GM12878 (cell line): ENCODE measurements at regions not wholly inside any gene's neighbourhood (a gene's known extent, or its start where the extent isn't known, plus 50 kb on each side); places are given as distances from the start of the nearest gene placed in this dataset.

Experiments used
- ATAC-seq: fragments of 200-7000 bp; cut with Tn5 transposase; 3 replicates; pipeline ENCODE4 v1.9.1; 2020; ENCODE audit warnings: mild to moderate bottlenecking, moderate library complexity
- BruUV-seq: library from RNA; stranded (reverse); fragments of 400-500 nt; replicated peaks from 2 replicates; lab custom pipeline; 2021; lab: Mats Ljungman, UMichigan
- CTCF ChIA-PET: fragments of 300-600 bp; sonication (Branson Sonifier 250); formaldehyde crosslinking; extraction: SDS; loops from one replicate; lab custom pipeline; 2021; ENCODE audit warnings: inconsistent platforms; lab: Yijun Ruan, JAX
- POLR2A ChIA-PET: fragments of 350-600 bp; formaldehyde crosslinking; extraction: SDS; loops from one replicate; lab custom pipeline; 2021; ENCODE audit warnings: inconsistent platforms; lab: Charles Lee
- RAD21 ChIA-PET: fragments of 300-600 bp; sonication (Branson Sonifier 250); formaldehyde crosslinking; loops from one replicate; lab custom pipeline; 2023; ENCODE audit warnings: antibody characterized with exemption; ENCODE audit not compliant: unreplicated experiment; lab: Charles Lee
- SMC1A ChIA-PET: fragments of 300-600 bp; sonication (Branson Sonifier 250); formaldehyde crosslinking; loops from one replicate; lab custom pipeline; 2023; ENCODE audit not compliant: unreplicated experiment, uncharacterized antibody; lab: Charles Lee
- DNase-seq: peaks from one replicate; pipeline ENCODE4 v3.0.0-alpha.2; 2011; ENCODE audit warnings: low read depth, low spot score
- FAIRE-seq: peaks from 3 replicates; lab custom pipeline; 2011; peaks lifted over from hg19 to GRCh38; lab: Jason Lieb, UNC
- H2AFZ ChIP-seq: 2 replicates; pipeline ENCODE4 v1.6.0; 2011; ENCODE audit warnings: low read depth, low read length, control low read depth; ENCODE audit not compliant: control insufficient read depth
- H3K27ac ChIP-seq: 2 replicates; pipeline ENCODE4 v1.5.1; 2011; ENCODE audit warnings: control low read depth; ENCODE audit not compliant: control insufficient read depth, insufficient read depth
- H3K27me3 ChIP-seq, 2 experiments: replicated peaks in 1 of 2; 2 replicates each; pipeline versions ENCODE4 v1.6.0 to v1.6.1; 2011; ENCODE audit warnings: low read length in 1 of 2; ENCODE audit not compliant: control insufficient read depth in 2 of 2, insufficient read depth in 2 of 2
- H3K36me3 ChIP-seq, 2 experiments: 2 replicates each; pipeline ENCODE4 v1.5.1; 2011; ENCODE audit warnings: low read length in 1 of 2; ENCODE audit not compliant: control insufficient read depth in 2 of 2, insufficient read depth in 2 of 2
- H3K4me1 ChIP-seq: 2 replicates; pipeline ENCODE4 v1.6.1; 2011; ENCODE audit warnings: mild to moderate bottlenecking, low read length, moderate library complexity, mixed read lengths; ENCODE audit not compliant: control insufficient read depth, insufficient read depth
- H3K4me2 ChIP-seq: 2 replicates; pipeline ENCODE4 v1.6.0; 2011; ENCODE audit warnings: control low read depth; ENCODE audit not compliant: control insufficient read depth, insufficient read depth
- H3K4me3 ChIP-seq: fragments of 200-600 bp; sonication (generic); 2 replicates; pipeline ENCODE4 v1.5.1; 2016
- H3K79me2 ChIP-seq: 2 replicates; pipeline ENCODE4 v1.6.0; 2011; ENCODE audit warnings: low read length; ENCODE audit not compliant: control insufficient read depth, insufficient read depth
- H3K9ac ChIP-seq: 2 replicates; pipeline ENCODE4 v1.8.0; 2011; ENCODE audit warnings: low read length, control low read depth, mixed read lengths; ENCODE audit not compliant: control insufficient read depth, insufficient read depth
- H3K9me3 ChIP-seq: replicated peaks from 3 replicates; pipeline ENCODE4 v1.5.1; 2011; ENCODE audit warnings: mild to moderate bottlenecking, low read length; ENCODE audit not compliant: control insufficient read depth, insufficient read depth
- H4K20me1 ChIP-seq: 2 replicates; pipeline ENCODE4 v1.6.0; 2011; ENCODE audit not compliant: control insufficient read depth, insufficient read depth
- ASH2L ChIP-seq: fragments of 300-600, 200-600 bp; sonication (generic); IDR thresholded peaks from 2 replicates; pipeline ENCODE4 v1.6.1; 2017; ENCODE audit warnings: low read depth, mild to moderate bottlenecking, borderline replicate concordance
- CBFB ChIP-seq: IDR thresholded peaks from 2 replicates; pipeline ENCODE4 v1.6.1; 2016; ENCODE audit warnings: antibody characterized with exemption, low read depth
- EP300 ChIP-seq, 2 experiments: fragments of 150-350 bp in 1 of 2; IDR thresholded peaks; 2 replicates each; pipeline ENCODE4 v1.6.1; 2011 to 2012; ENCODE audit warnings: low read depth in 2 of 2, low read length in 2 of 2, borderline replicate concordance in 1 of 2, improper control_type of control experiment in 1 of 2, inconsistent platforms in 1 of 2; ENCODE audit not compliant: control insufficient read depth in 1 of 2
- GATAD2B ChIP-seq: fragments of 450-650 bp; conservative IDR thresholded peaks from 2 replicates; pipeline ENCODE4 v1.6.1; 2017; ENCODE audit warnings: low read depth, mild to moderate bottlenecking, moderate library complexity
- JUNB ChIP-seq: IDR thresholded peaks from 2 replicates; pipeline ENCODE4 v1.6.1; 2016; ENCODE audit warnings: antibody characterized with exemption, mild to moderate bottlenecking
- JUND ChIP-seq: IDR thresholded peaks from 2 replicates; pipeline ENCODE4 v1.6.1; 2012; ENCODE audit warnings: low read depth, mild to moderate bottlenecking, low read length, improper control_type of control experiment, moderate library complexity
- MTA3 ChIP-seq: IDR thresholded peaks from 2 replicates; pipeline ENCODE4 v1.6.1; 2012; ENCODE audit warnings: low read length, inconsistent platforms, borderline replicate concordance
- RUNX3 ChIP-seq: IDR thresholded peaks from 2 replicates; pipeline ENCODE4 v1.6.1; 2012; ENCODE audit warnings: low read length, inconsistent platforms
- SMAD1 ChIP-seq: fragments of 450-650 bp; IDR thresholded peaks from 2 replicates; pipeline ENCODE4 v1.6.1; 2018; ENCODE audit warnings: mild to moderate bottlenecking, low read depth; ENCODE audit not compliant: partially characterized antibody
- SRF ChIP-seq, 2 experiments: IDR thresholded peaks; 2 replicates each; pipeline ENCODE4 v1.6.1; 2011; ENCODE audit warnings: low read depth in 2 of 2, low read length in 2 of 2, mild to moderate bottlenecking in 1 of 2, moderate library complexity in 1 of 2
- YBX1 ChIP-seq: fragments of 450-650 bp; IDR thresholded peaks from 2 replicates; pipeline ENCODE4 v1.6.1; 2016; ENCODE audit warnings: antibody characterized with exemption
- WGBS: methylation state at CpG from one replicate; pipeline ENCODE4 v1.1.6; 2016; ENCODE audit warnings: low lambda C conversion rate; ENCODE audit not compliant: insufficient replicate concordance, insufficient coverage; ENCODE audit errors: missing lambda C conversion rate; 5-methylcytosine and 5-hydroxymethylcytosine counted together
- in situ Hi-C: fragments of 300-500 bp; cut with MboI; formaldehyde crosslinking; loops from 9 replicates; pipeline ENCODE4 v1.14.3; 2018; ENCODE audit warnings: mixed read lengths
- intact Hi-C: fragments of 100-400 bp; cut with micrococcal nuclease; formaldehyde crosslinking; loops from one replicate; pipeline ENCODE4 v1.14.2; 2022; ENCODE audit not compliant: unreplicated experiment

GRCh38 chr3:56886314-56886713, 84.6 kb upstream of the ARHGEF3 start:
- in situ Hi-C loops, result no loop called here
- Histone ChIP-seq H2AFZ (no peak overlapping the region), H3K4me3 (no peak overlapping the region), H3K4me2 (no peak overlapping the region), H3K36me3 (no peaks in the 10 kb centered on the region; a peak in 1 of 4 replicates), H3K9ac (no peak overlapping the region), H3K79me2 (no peaks in the 10 kb centered on the region), H4K20me1 (no peaks in the 10 kb centered on the region), H3K4me1 (peaks cover 8% of the 10 kb centered on the region), H3K27me3 (no peaks in the 10 kb centered on the region), H3K27ac (no peak overlapping the region), H3K9me3 (no peaks in the 10 kb centered on the region)
- ATAC-seq (no peak), FAIRE-seq (no peak), DNase-seq (no peak)
- BruUV-seq, result no TSS peak
- RAD21 ChIA-PET, result no interaction called here
- 44% methylated on average over 6 of the region's 6 CpGs for WGBS
- CTCF ChIA-PET, result interaction anchor here (0.6 to 1.1 kb wide), 2 partner anchors 72 to 102 kb away, joined by 3 read pairs; no protein-coding TSS in a partner anchor
- POLR2A ChIA-PET, result interaction anchor here (1.4 kb wide), 1 partner anchor 10 kb away, joined by 3 read pairs; no protein-coding TSS in a partner anchor
- intact Hi-C loops, result no loop called here
- SMC1A ChIA-PET, result interaction anchor here (0.7 to 1.6 kb wide), 5 partner anchors 8 to 102 kb away, joined by 3 to 4 read pairs (median 3); no protein-coding TSS in a partner anchor
- TF ChIP-seq GATAD2B, result no peak
- TF ChIP-seq ASH2L, result no peak

DNA sequence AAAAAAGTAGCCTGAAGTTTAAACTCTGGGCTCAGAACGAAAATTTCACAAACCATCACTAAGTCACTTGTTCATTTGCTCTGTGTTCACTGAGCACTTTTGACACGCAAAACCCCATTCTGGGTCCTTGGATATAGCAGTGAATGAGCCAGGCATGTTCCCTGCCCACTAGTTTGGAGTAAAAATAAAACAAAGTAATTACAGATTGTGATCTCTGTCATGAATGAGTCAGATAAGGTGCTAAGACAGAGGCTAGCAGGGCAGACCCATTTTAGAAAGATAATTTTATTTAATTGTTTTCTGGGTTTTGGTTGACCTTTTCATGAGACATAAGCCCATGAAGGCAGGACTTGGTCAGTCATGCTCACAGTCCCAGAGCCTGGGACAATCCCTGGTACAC, 84.1 kb upstream of the ARHGEF3 start:
- no peaks in the 10 kb centered on the region for H3K9me3 ChIP-seq
- no peak overlapping the region for H3K27ac ChIP-seq
- H4K20me1 ChIP-seq, result no peaks in the 10 kb centered on the region
- no TSS peak for BruUV-seq
- no peak overlapping the region for H2AFZ ChIP-seq
- intact Hi-C loops, result no loop called here
- in situ Hi-C loops, result no loop called here
- ChIA-PET POLR2A (interaction anchor here (1.4 kb wide), 1 partner anchor 9 kb away, joined by 3 read pairs; no protein-coding TSS in a partner anchor), SMC1A (interaction anchor here (0.7 to 1.6 kb wide), 5 partner anchors 8 to 103 kb away, joined by 3 to 4 read pairs (median 3); no protein-coding TSS in a partner anchor), RAD21 (no interaction called here), CTCF (interaction anchor here (1.1 kb wide), 1 partner anchor 103 kb away, joined by 3 read pairs; no protein-coding TSS in a partner anchor)
- WGBS, result 39% methylated on average over 2 of the region's 2 CpGs
- no peaks in the 10 kb centered on the region for H3K79me2 ChIP-seq
- ATAC-seq (no peak), FAIRE-seq (no peak), DNase-seq (no peak)
- H3K4me3 ChIP-seq, result no peak overlapping the region
- H3K4me1 ChIP-seq, result peaks cover 8% of the 10 kb centered on the region
- H3K36me3 ChIP-seq, result no peaks in the 10 kb centered on the region; a peak in 1 of 4 replicates
- TF ChIP-seq JUND, result no peak
- no peak for TF ChIP-seq SMAD1
- no peak for TF ChIP-seq CBFB
- no peak for TF ChIP-seq SRF (IDR thresholded peaks at IDR 0.05; ENCODE audit: low read depth in 2 of 2, low read length in 2 of 2)
- TF ChIP-seq EP300 (IDR thresholded peaks at IDR 0.05; ENCODE audit: borderline replicate concordance in 1 of 2, control insufficient read depth in 1 of 2, low read depth in 2 of 2, low read length in 2 of 2), result no peak
- no peak for TF ChIP-seq YBX1
- no peak for TF ChIP-seq RUNX3
- TF ChIP-seq JUNB, result no peak
- no peak for TF ChIP-seq MTA3
- no peak overlapping the region for H3K9ac ChIP-seq
- no peaks in the 10 kb centered on the region for H3K27me3 ChIP-seq
- no peak overlapping the region for H3K4me2 ChIP-seq
